ENCODE measurements at regions not wholly inside any gene's neighbourhood (a gene's known extent, or its start where the extent isn't known, plus 50 kb on each side); places are given as distances from the start of the nearest gene placed in this dataset.

- DNase-seq (ENCODE audit: low read depth), result peak; percentile 89
- TF ChIP-seq MYC (IDR thresholded peaks at IDR 0.05; ENCODE audit: low read depth, low read length), result no peak
- peak; percentile 87 for TF ChIP-seq CTCF (IDR thresholded peaks at IDR 0.05; ENCODE audit: low read depth, low read length)
- H3K4me3 ChIP-seq (ENCODE audit: low read depth, low read length), result no peak overlapping the region
Observed at GRCh38 chr7:25069900-25070443, 55.1 kb downstream of the CYCS start.

GRCh38 chr7:25068502-25069213 is 56.4 kb downstream of the CYCS start:
- H3K4me3 ChIP-seq (ENCODE audit: low read depth, low read length), result no peak overlapping the region
- no peak for DNase-seq (ENCODE audit: low read depth)
- no peak for TF ChIP-seq CTCF (IDR thresholded peaks at IDR 0.05; ENCODE audit: low read depth, low read length)
- TF ChIP-seq MYC (IDR thresholded peaks at IDR 0.05; ENCODE audit: low read depth, low read length), result no peak
- no peak for TF ChIP-seq POLR2A (IDR thresholded peaks at IDR 0.05; ENCODE audit: extremely low read depth, insufficient read length)
- TF ChIP-seq MAX (IDR thresholded peaks at IDR 0.05; ENCODE audit: low read depth, low read length), result no peak

- H3K4me3 ChIP-seq (ENCODE audit: low read depth, low read length), result no peak overlapping the region
- DNase-seq (ENCODE audit: low read depth), result no peak
- TF ChIP-seq POLR2A (IDR thresholded peaks at IDR 0.05; ENCODE audit: extremely low read depth, insufficient read length) (no peak), MAX (IDR thresholded peaks at IDR 0.05; ENCODE audit: low read depth, low read length) (no peak), MYC (IDR thresholded peaks at IDR 0.05; ENCODE audit: low read depth, low read length) (no peak), CTCF (IDR thresholded peaks at IDR 0.05; ENCODE audit: low read depth, low read length) (no peak)
Observed at GRCh38 chr7:25067726-25068501, 57.1 kb downstream of the CYCS start.

- DNase-seq (ENCODE audit: low read depth), result no peak
- TF ChIP-seq MAX (IDR thresholded peaks at IDR 0.05; ENCODE audit: low read depth, low read length) (no peak), CTCF (IDR thresholded peaks at IDR 0.05; ENCODE audit: low read depth, low read length) (no peak), MYC (IDR thresholded peaks at IDR 0.05; ENCODE audit: low read depth, low read length) (no peak), POLR2A (IDR thresholded peaks at IDR 0.05; ENCODE audit: extremely low read depth, insufficient read length) (no peak)
- H3K4me3 ChIP-seq (ENCODE audit: low read depth, low read length), result no peak overlapping the region
Observed at GRCh38 chr7:25066253-25066652, 58.8 kb downstream of the CYCS start.

- no peak for DNase-seq (ENCODE audit: low read depth)
- no peak overlapping the region for H3K4me3 ChIP-seq (ENCODE audit: low read depth, low read length)
- TF ChIP-seq MAX (IDR thresholded peaks at IDR 0.05; ENCODE audit: low read depth, low read length) (no peak), POLR2A (IDR thresholded peaks at IDR 0.05; ENCODE audit: extremely low read depth, insufficient read length) (no peak), MYC (IDR thresholded peaks at IDR 0.05; ENCODE audit: low read depth, low read length) (no peak), CTCF (IDR thresholded peaks at IDR 0.05; ENCODE audit: low read depth, low read length) (no peak)
Observed at GRCh38 chr7:25062380-25062779, 62.7 kb downstream of the CYCS start.
